Upper lobe of right lung (tissue), 1 donor: ENCODE measurements at regions not wholly inside any gene's neighbourhood (a gene's known extent, or its start where the extent isn't known, plus 50 kb on each side); places are given as distances from the start of the nearest gene placed in this dataset.

Source experiments
- ATAC-seq: fragments of 200-7000 bp; cut with Tn5 transposase; one replicate; pipeline ENCODE4 v1.9.1; 2020; ENCODE audit warnings: mild to moderate bottlenecking, moderate library complexity
- DNase-seq: peaks from one replicate; pipeline ENCODE4 v3.0.0-alpha.2; 2020
- H3K27ac ChIP-seq: fragments of 200-600 bp; one replicate; pipeline ENCODE4 v1.8.0; 2022
- H3K27me3 ChIP-seq: fragments of 200-600 bp; one replicate; pipeline ENCODE4 v1.8.0; 2022; ENCODE audit warnings: mild to moderate bottlenecking
- H3K36me3 ChIP-seq: fragments of 200-600 bp; one replicate; pipeline ENCODE4 v1.8.0; 2022
- H3K4me1 ChIP-seq: fragments of 200-600 bp; one replicate; pipeline ENCODE4 v1.8.0; 2022
- H3K4me3 ChIP-seq: fragments of 200-600 bp; one replicate; pipeline ENCODE4 v1.8.0; 2022; ENCODE audit warnings: mild to moderate bottlenecking
- H3K9me3 ChIP-seq: fragments of 200-600 bp; one replicate; pipeline ENCODE4 v1.8.0; 2022
- intact Hi-C: fragments of 100-400 bp; cut with DNase I; formaldehyde crosslinking; loops from one replicate; pipeline ENCODE4 v1.11.0; 2022
- TF ChIP-seq, protein P1 (sequence below): fragments of 200-600 bp; IDR thresholded peaks from one replicate; pipeline ENCODE4 v1.8.0; 2022; ENCODE audit warnings: antibody characterized with exemption
- donor health status: DM: no; HTN: yes; CAD: no; lungs with severe emphysema.

DNA sequence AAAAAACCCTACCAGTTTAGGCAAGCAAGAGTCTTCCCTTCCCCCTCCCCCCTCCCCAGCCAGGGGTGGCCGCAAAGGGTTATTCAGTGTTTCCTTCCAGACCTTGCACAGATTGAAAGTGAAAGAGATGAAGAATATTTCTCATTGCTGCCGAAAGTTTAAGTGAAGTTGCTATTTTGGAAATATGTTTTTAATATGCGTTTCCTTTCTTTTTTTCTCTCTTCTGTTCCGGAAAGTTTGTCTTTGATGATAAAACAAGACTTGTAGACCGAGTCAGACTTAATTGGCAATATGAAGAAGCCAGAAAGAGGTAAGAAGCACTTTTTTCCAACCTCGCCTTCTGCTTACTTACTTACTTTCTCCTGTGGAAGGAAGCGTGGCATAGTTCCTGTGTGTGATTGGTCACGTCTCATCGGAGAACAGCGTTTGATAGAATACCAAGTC, 58.5 kb upstream of the CLCN4 start:
- no peaks in the 10 kb centered on the region for H3K27me3 ChIP-seq
- H3K4me3 ChIP-seq: peak overlapping the region; percentile 40
- H3K9me3 ChIP-seq: no peaks in the 10 kb centered on the region
- DNase-seq (no peak), ATAC-seq (no peak)
- peaks cover 10% of the 10 kb centered on the region for H3K36me3 ChIP-seq
- H3K4me1 ChIP-seq: peaks cover 4% of the 10 kb centered on the region
- peak overlapping the region; percentile 73 for H3K27ac ChIP-seq
- intact Hi-C loops: no loop called here
- TF ChIP-seq, protein P1, sequence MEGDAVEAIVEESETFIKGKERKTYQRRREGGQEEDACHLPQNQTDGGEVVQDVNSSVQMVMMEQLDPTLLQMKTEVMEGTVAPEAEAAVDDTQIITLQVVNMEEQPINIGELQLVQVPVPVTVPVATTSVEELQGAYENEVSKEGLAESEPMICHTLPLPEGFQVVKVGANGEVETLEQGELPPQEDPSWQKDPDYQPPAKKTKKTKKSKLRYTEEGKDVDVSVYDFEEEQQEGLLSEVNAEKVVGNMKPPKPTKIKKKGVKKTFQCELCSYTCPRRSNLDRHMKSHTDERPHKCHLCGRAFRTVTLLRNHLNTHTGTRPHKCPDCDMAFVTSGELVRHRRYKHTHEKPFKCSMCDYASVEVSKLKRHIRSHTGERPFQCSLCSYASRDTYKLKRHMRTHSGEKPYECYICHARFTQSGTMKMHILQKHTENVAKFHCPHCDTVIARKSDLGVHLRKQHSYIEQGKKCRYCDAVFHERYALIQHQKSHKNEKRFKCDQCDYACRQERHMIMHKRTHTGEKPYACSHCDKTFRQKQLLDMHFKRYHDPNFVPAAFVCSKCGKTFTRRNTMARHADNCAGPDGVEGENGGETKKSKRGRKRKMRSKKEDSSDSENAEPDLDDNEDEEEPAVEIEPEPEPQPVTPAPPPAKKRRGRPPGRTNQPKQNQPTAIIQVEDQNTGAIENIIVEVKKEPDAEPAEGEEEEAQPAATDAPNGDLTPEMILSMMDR: no peak

- Histone ChIP-seq H3K27me3 (no peaks in the 10 kb centered on the region), H3K36me3 (peaks cover 10% of the 10 kb centered on the region), H3K27ac (peak overlapping the region; percentile 36), H3K4me1 (peaks cover 4% of the 10 kb centered on the region), H3K4me3 (no peak overlapping the region), H3K9me3 (no peaks in the 10 kb centered on the region)
- DNase-seq: no peak
- intact Hi-C loops: no loop called here
- no peak for ATAC-seq
- TF ChIP-seq, protein P1: no peak
These were observed 57.4 kb upstream of the CLCN4 start for GRCh38 chrX:10099411-10099810.

GRCh38 chrX:10101269-10101668, 55.5 kb upstream of the CLCN4 start:
- Histone ChIP-seq H3K27ac (peak overlapping the region; percentile 1), H3K36me3 (peaks cover 10% of the 10 kb centered on the region), H3K4me1 (peaks cover 4% of the 10 kb centered on the region), H3K9me3 (no peaks in the 10 kb centered on the region), H3K4me3 (no peak overlapping the region), H3K27me3 (no peaks in the 10 kb centered on the region)
- ATAC-seq (peak; percentile 66), DNase-seq (no peak)
- TF ChIP-seq, protein P1: no peak
- intact Hi-C loops: no loop called here

DNA sequence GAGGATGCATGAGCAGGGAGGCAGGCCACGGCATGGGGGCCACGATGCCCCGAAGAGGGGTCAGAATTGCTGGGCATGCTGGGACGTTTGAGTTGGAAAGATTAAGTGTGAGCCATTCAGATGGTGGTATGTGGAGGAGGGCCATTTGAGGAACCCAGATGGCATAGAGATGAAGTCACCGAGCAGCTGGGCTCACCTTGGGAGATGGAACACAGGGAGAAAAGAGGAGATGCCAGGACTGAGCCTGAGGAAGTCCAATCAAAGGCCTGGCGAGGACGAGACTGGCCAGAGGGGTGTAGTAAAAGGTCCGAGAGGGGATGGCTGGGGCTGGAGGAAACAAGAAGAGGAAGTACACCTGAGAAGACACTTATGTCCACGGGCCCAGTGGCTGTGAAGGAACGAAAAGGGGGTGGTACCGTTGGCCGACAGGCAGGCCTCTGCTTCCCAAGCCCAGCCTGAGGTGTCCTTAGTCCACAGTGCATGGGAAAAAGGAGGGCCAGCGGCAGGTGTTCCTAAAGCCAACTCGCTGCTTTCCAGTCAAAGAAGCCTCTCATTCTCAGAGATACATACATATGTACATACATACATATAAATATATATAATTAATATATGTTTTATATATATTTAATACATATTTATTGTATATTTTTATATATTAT, 54.6 kb upstream of the CLCN4 start:
- peaks cover 10% of the 10 kb centered on the region for H3K36me3 ChIP-seq
- H3K4me1 ChIP-seq: peaks cover 7% of the 10 kb centered on the region
- no peak overlapping the region for H3K4me3 ChIP-seq
- no peak for DNase-seq
- H3K27ac ChIP-seq: no peak overlapping the region
- intact Hi-C loops: no loop called here
- no peaks in the 10 kb centered on the region for H3K27me3 ChIP-seq
- TF ChIP-seq, protein P1: no peak
- ATAC-seq: no peak
- H3K9me3 ChIP-seq: no peaks in the 10 kb centered on the region

GRCh38 chrX:10103023-10103422, 53.8 kb upstream of the CLCN4 start:
- no peak overlapping the region for H3K27ac ChIP-seq

More at GRCh38 chrX:10103023-10103422, 53.8 kb upstream of the CLCN4 start:
- DNase-seq (no peak), ATAC-seq (no peak)
- intact Hi-C loops: no loop called here
- Histone ChIP-seq H3K36me3 (peaks cover 10% of the 10 kb centered on the region), H3K4me1 (peaks cover 11% of the 10 kb centered on the region), H3K4me3 (no peak overlapping the region), H3K9me3 (no peaks in the 10 kb centered on the region), H3K27me3 (no peaks in the 10 kb centered on the region)
- TF ChIP-seq, protein P1: no peak
